ENCODE measurements at regions not wholly inside any gene's neighbourhood (a gene's known extent, or its start where the extent isn't known, plus 50 kb on each side); places are given as distances from the start of the nearest gene placed in this dataset.

- no peak for TF ChIP-seq POLR2A (IDR thresholded peaks at IDR 0.05)
- no peak for TF ChIP-seq CTCF (IDR thresholded peaks at IDR 0.05)
- TF ChIP-seq POLR2AphosphoS5 (IDR thresholded peaks at IDR 0.05): no peak
- no peak for TF ChIP-seq EP300 (IDR thresholded peaks at IDR 0.05)
Measured at GRCh38 chr7:54831644-54832095, 72.7 kb upstream of the SEC61G start.

All from suprapubic skin (tissue), 4 donors.